Thoracic aorta (tissue), 2 donors: ENCODE measurements at regions not wholly inside any gene's neighbourhood (a gene's known extent, or its start where the extent isn't known, plus 50 kb on each side); places are given as distances from the start of the nearest gene placed in this dataset.

Experiments used
- ATAC-seq: fragments of 150-250 bp; one replicate; pipeline ENCODE4 v1.8.0; 2017; ENCODE audit warnings: low read depth; ENCODE audit not compliant: insufficient number of reproducible peaks, low FRiP score
- DNase-seq: peaks from one replicate; pipeline ENCODE4 v3.0.0-alpha.2; 2020; ENCODE audit warnings: low spot score
- H3K27ac ChIP-seq, 2 donors: fragments of 200-600 bp; sonication (generic); 1 replicate in 1 of 2; 2 replicates in 1 of 2; pipeline ENCODE4 v1.5.1; 2016; ENCODE audit warnings: mild to moderate bottlenecking in 2 of 2, moderate library complexity in 2 of 2
- H3K27me3 ChIP-seq: fragments of 200-600 bp; sonication (generic); replicated peaks from 2 replicates; pipeline ENCODE4 v1.6.0; 2016; ENCODE audit warnings: mild to moderate bottlenecking; ENCODE audit not compliant: insufficient read depth
- H3K36me3 ChIP-seq: fragments of 200-600 bp; sonication (generic); one replicate; pipeline ENCODE4 v1.5.1; 2016
- H3K4me1 ChIP-seq, 2 donors: fragments of 200-600 bp; sonication (generic); 1 replicate in 1 of 2; 2 replicates in 1 of 2; pipeline versions ENCODE4 v1.5.1 to v1.6.0; 2016; ENCODE audit warnings: low read depth in 2 of 2, mild to moderate bottlenecking in 1 of 2; ENCODE audit not compliant: control insufficient read depth in 1 of 2
- H3K4me3 ChIP-seq: fragments of 200-600 bp; sonication (generic); 2 replicates; pipeline ENCODE4 v1.5.1; 2016; ENCODE audit warnings: mild to moderate bottlenecking
- H3K9me3 ChIP-seq: fragments of 200-600 bp; sonication (generic); 2 replicates; pipeline ENCODE4 v1.5.1; 2016
- TF ChIP-seq, protein P1 (sequence below): fragments of 200-600 bp; sonication (generic); IDR thresholded peaks from one replicate; pipeline ENCODE4 v1.5.1; 2019; ENCODE audit warnings: antibody characterized with exemption

- DNase-seq (no peak), ATAC-seq (no peak)
- Histone ChIP-seq H3K9me3 (no peaks in the 10 kb centered on the region), H3K4me1 (no peaks in the 10 kb centered on the region), H3K36me3 (no peaks in the 10 kb centered on the region), H3K4me3 (no peak overlapping the region), H3K27me3 (no peaks in the 10 kb centered on the region), H3K27ac (no peak overlapping the region)
- TF ChIP-seq, protein P1, sequence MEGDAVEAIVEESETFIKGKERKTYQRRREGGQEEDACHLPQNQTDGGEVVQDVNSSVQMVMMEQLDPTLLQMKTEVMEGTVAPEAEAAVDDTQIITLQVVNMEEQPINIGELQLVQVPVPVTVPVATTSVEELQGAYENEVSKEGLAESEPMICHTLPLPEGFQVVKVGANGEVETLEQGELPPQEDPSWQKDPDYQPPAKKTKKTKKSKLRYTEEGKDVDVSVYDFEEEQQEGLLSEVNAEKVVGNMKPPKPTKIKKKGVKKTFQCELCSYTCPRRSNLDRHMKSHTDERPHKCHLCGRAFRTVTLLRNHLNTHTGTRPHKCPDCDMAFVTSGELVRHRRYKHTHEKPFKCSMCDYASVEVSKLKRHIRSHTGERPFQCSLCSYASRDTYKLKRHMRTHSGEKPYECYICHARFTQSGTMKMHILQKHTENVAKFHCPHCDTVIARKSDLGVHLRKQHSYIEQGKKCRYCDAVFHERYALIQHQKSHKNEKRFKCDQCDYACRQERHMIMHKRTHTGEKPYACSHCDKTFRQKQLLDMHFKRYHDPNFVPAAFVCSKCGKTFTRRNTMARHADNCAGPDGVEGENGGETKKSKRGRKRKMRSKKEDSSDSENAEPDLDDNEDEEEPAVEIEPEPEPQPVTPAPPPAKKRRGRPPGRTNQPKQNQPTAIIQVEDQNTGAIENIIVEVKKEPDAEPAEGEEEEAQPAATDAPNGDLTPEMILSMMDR = no peak
These were observed 585.6 kb upstream of the RAB6C start for GRCh38 chr2:129393816-129394215.

GRCh38 chr2:129396980-129397599, 582.4 kb upstream of the RAB6C start:
- no peak for ATAC-seq
- Histone ChIP-seq H3K27me3 (no peaks in the 10 kb centered on the region), H3K36me3 (no peaks in the 10 kb centered on the region), H3K27ac (no peak overlapping the region), H3K4me1 (no peaks in the 10 kb centered on the region), H3K9me3 (no peaks in the 10 kb centered on the region), H3K4me3 (no peak overlapping the region)
- TF ChIP-seq, protein P1 = peak; percentile 57
- no peak for DNase-seq

- TF ChIP-seq, protein P1 = no peak
- H3K36me3 ChIP-seq = no peaks in the 10 kb centered on the region
- H3K9me3 ChIP-seq = no peaks in the 10 kb centered on the region
- no peaks in the 10 kb centered on the region for H3K27me3 ChIP-seq
- no peak overlapping the region for H3K4me3 ChIP-seq
- no peaks in the 10 kb centered on the region for H3K4me1 ChIP-seq
- ATAC-seq = no peak
- no peak for DNase-seq
- H3K27ac ChIP-seq = no peak overlapping the region
These were observed 578.6 kb upstream of the RAB6C start for GRCh38 chr2:129400826-129401225.

DNA sequence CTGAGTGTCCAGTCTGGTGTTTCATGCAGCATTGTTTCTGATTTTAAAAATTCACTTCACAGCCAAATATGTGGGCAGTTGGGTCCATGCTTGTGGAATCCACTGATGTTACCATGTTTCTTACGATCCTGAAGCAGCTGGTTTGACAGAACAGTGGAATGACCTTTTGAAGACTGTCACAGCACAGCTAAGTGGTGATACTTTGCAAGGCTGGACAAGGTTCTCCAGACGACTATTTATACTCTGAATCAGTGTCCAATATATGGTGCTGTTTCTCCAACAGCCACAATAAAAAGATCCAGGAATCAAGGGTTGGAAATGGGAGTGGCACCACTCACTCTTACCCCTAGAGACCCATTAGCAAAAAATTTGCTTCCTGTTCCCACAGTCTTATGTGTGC, 577.4 kb upstream of the RAB6C start:
- no peaks in the 10 kb centered on the region for H3K36me3 ChIP-seq
- TF ChIP-seq, protein P1 = no peak
- no peak overlapping the region for H3K27ac ChIP-seq
- H3K9me3 ChIP-seq = no peaks in the 10 kb centered on the region
- no peak for DNase-seq
- no peak for ATAC-seq
- no peak overlapping the region for H3K4me3 ChIP-seq
- no peaks in the 10 kb centered on the region for H3K27me3 ChIP-seq
- H3K4me1 ChIP-seq = no peaks in the 10 kb centered on the region

DNA sequence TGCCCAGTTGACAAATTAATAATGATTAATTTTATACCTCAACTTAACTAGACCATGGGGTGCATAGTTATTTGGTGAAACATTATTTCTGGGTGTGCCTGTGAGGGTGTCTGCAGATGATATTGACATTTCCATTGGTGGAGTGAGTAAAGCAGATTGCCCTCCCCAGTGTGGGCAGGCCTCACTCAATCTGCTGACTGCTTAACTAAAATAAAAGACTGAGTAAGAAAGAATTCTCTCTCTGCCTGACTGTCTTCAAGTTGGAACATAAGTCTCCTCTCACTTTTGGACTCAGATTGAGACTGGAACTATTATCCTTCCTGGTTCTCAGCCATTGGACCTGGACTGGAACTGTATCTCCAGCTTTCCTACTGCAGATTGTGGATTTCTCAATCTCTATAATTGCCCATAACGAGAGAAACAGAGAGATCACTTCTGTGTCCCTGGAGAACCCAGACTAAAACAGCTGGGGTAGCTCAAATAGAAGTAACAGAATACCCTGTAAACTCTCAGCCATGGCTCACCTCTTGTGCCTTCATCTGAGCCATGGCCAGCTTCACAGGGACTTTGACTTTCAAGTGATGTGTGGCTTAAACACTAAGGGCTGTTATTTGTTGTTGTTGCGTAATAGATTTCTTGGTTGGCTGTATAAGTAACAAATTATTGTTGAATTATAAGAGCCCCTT, 575.3 kb upstream of the RAB6C start:
- ATAC-seq (no peak), DNase-seq (no peak)
- H3K27ac ChIP-seq = no peak overlapping the region
- H3K27me3 ChIP-seq = no peaks in the 10 kb centered on the region
- H3K9me3 ChIP-seq = no peaks in the 10 kb centered on the region
- H3K36me3 ChIP-seq = no peaks in the 10 kb centered on the region
- no peak overlapping the region for H3K4me3 ChIP-seq
- no peaks in the 10 kb centered on the region for H3K4me1 ChIP-seq
- TF ChIP-seq, protein P1 = no peak
